HEK293T (cell line): ENCODE measurements at regions not wholly inside any gene's neighbourhood (a gene's known extent, or its start where the extent isn't known, plus 50 kb on each side); places are given as distances from the start of the nearest gene placed in this dataset.

Source experiments
- CTCF ChIA-PET: fragments of 350-600 bp; formaldehyde crosslinking; extraction: SDS; loops from one replicate; lab custom pipeline; 2021; ENCODE audit warnings: antibody characterized with exemption, inconsistent platforms; lab: Yijun Ruan, JAX
- POLR2A ChIA-PET: fragments of 350-600 bp; formaldehyde crosslinking; extraction: SDS; loops from one replicate; lab custom pipeline; 2020; ENCODE audit warnings: antibody characterized with exemption, inconsistent platforms; lab: Yijun Ruan, JAX
- DNase-seq: peaks from one replicate; pipeline ENCODE4 v3.0.0; 2012; ENCODE audit warnings: mixed read lengths; ENCODE audit errors: extremely low spot score
- ARNT ChIP-seq: fragments of 450-650 bp; IDR thresholded peaks from 2 replicates; pipeline ENCODE4 v1.6.1; 2017; ENCODE audit warnings: mild to moderate bottlenecking
- BHLHE40 ChIP-seq: fragments of 450-650 bp; IDR thresholded peaks from 2 replicates; pipeline ENCODE4 v1.6.1; 2016; ENCODE audit warnings: mild to moderate bottlenecking, moderate library complexity, borderline replicate concordance
- CTBP1 ChIP-seq: fragments of 450-650 bp; IDR thresholded peaks from 2 replicates; pipeline ENCODE4 v1.6.1; 2016; ENCODE audit warnings: borderline replicate concordance
- ELF4 ChIP-seq: fragments of 450-650 bp; IDR thresholded peaks from 2 replicates; pipeline ENCODE4 v1.6.1; 2017; ENCODE audit warnings: antibody characterized with exemption
- FOXA1 ChIP-seq: fragments of 450-650 bp; IDR thresholded peaks from 2 replicates; pipeline ENCODE4 v1.6.1; 2016; ENCODE audit warnings: mild to moderate bottlenecking
- FOXK2 ChIP-seq: fragments of 450-650 bp; IDR thresholded peaks from 2 replicates; pipeline ENCODE4 v1.6.1; 2016; ENCODE audit warnings: mild to moderate bottlenecking
- FOXM1 ChIP-seq: fragments of 450-650 bp; IDR thresholded peaks from 2 replicates; pipeline ENCODE4 v1.6.1; 2017; ENCODE audit warnings: mild to moderate bottlenecking, borderline replicate concordance
- HDGF ChIP-seq: fragments of 450-650 bp; IDR thresholded peaks from 2 replicates; pipeline ENCODE4 v1.6.1; 2017; ENCODE audit warnings: antibody characterized with exemption, borderline replicate concordance
- L3MBTL2 ChIP-seq: fragments of 450-650 bp; conservative IDR thresholded peaks from 2 replicates; pipeline ENCODE4 v1.6.1; 2016; ENCODE audit warnings: mild to moderate bottlenecking
- LEF1 ChIP-seq: fragments of 450-650 bp; IDR thresholded peaks from 2 replicates; pipeline ENCODE4 v1.6.1; 2017; ENCODE audit warnings: mild to moderate bottlenecking, borderline replicate concordance
- NFRKB ChIP-seq: fragments of 450-650 bp; IDR thresholded peaks from 2 replicates; pipeline ENCODE4 v1.6.1; 2016; ENCODE audit warnings: mild to moderate bottlenecking, moderate library complexity
- PKNOX1 ChIP-seq: fragments of 450-650 bp; IDR thresholded peaks from 2 replicates; pipeline ENCODE4 v1.6.1; 2016
- SP1 ChIP-seq: fragments of 450-650 bp; IDR thresholded peaks from 2 replicates; pipeline ENCODE4 v1.6.1; 2017
- SUZ12 ChIP-seq: fragments of 450-650 bp; IDR thresholded peaks from 2 replicates; pipeline ENCODE4 v1.6.1; 2016; ENCODE audit warnings: mild to moderate bottlenecking
- TARDBP ChIP-seq: fragments of 450-650 bp; IDR thresholded peaks from 2 replicates; pipeline ENCODE4 v1.6.1; 2016
- ZNF384 ChIP-seq: fragments of 450-650 bp; IDR thresholded peaks from 2 replicates; pipeline ENCODE4 v1.6.1; 2016

DNA sequence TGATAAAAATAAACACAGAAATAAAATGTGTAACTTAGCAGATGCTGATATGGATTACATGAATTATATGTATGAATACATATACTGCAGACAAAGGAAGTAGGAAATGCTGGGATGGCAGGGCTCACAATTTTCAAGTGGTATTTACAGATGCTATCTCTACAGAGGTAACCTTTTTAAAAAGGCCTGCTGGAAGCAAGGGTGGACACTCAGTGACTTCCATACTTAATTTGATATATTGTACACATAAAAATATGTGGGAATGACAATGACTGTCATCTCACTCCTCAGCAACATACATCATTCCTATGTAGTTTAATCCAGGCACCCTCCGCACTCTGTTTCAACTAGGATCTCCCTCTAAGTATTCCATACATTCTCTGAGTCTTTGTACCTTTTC lies 452.9 kb downstream of the DTHD1 start:
- TF ChIP-seq FOXA1 (no peak), ARNT (no peak), FOXM1 (no peak), HDGF (no peak), SUZ12 (no peak), CTBP1 (no peak), ZNF384 (no peak), SP1 (no peak), LEF1 (no peak), ELF4 (no peak), FOXK2 (no peak), TARDBP (no peak), L3MBTL2 (no peak), NFRKB (no peak), PKNOX1 (no peak), BHLHE40 (no peak)
- ChIA-PET POLR2A (no interaction called here), CTCF (no interaction called here)
- no peak for DNase-seq

- ChIA-PET POLR2A (no interaction called here), CTCF (no interaction called here)
Observed at GRCh38 chr4:36737691-36738090, 456.3 kb downstream of the DTHD1 start.

GRCh38 chr4:36740796-36741310 lies 459.4 kb downstream of the DTHD1 start:
- DNase-seq, result no peak
- POLR2A ChIA-PET, result no interaction called here
- no peak for TF ChIP-seq FOXK2
- no peak for TF ChIP-seq BHLHE40
- TF ChIP-seq ZNF384, result no peak
- TF ChIP-seq FOXA1, result no peak
- no peak for TF ChIP-seq CTBP1
- no peak for TF ChIP-seq FOXM1
- TF ChIP-seq SP1, result no peak
- CTCF ChIA-PET, result no interaction called here

More at GRCh38 chr4:36737691-36738090, 456.3 kb downstream of the DTHD1 start:
- no peak for TF ChIP-seq FOXK2
- no peak for TF ChIP-seq LEF1
- TF ChIP-seq SP1, result no peak
- no peak for TF ChIP-seq TARDBP
- no peak for TF ChIP-seq HDGF
- no peak for TF ChIP-seq CTBP1
- TF ChIP-seq ELF4, result no peak
- no peak for TF ChIP-seq L3MBTL2
- no peak for TF ChIP-seq ARNT
- no peak for TF ChIP-seq BHLHE40
- no peak for TF ChIP-seq PKNOX1
- TF ChIP-seq ZNF384, result no peak
- TF ChIP-seq NFRKB, result no peak
- TF ChIP-seq SUZ12, result no peak
- DNase-seq, result no peak

- POLR2A ChIA-PET, result no interaction called here
- no peak for DNase-seq
- CTCF ChIA-PET, result no interaction called here
- TF ChIP-seq TARDBP, result no peak
- no peak for TF ChIP-seq LEF1
- TF ChIP-seq HDGF, result no peak
- TF ChIP-seq ZNF384, result no peak
- TF ChIP-seq NFRKB, result no peak
- no peak for TF ChIP-seq PKNOX1
- TF ChIP-seq CTBP1, result no peak
- no peak for TF ChIP-seq ELF4
- no peak for TF ChIP-seq SUZ12
- TF ChIP-seq BHLHE40, result no peak
- TF ChIP-seq L3MBTL2, result no peak
- TF ChIP-seq FOXK2, result no peak
- TF ChIP-seq ARNT, result no peak
Observed at GRCh38 chr4:36747277-36748129, 466.1 kb downstream of the DTHD1 start.

- DNase-seq, result no peak
- TF ChIP-seq SUZ12 (no peak), LEF1 (no peak), ZNF384 (no peak), PKNOX1 (no peak), NFRKB (no peak), TARDBP (no peak), ELF4 (no peak), CTBP1 (no peak), HDGF (no peak), FOXK2 (no peak), L3MBTL2 (no peak)
- ChIA-PET CTCF (no interaction called here), POLR2A (no interaction called here)
Observed at GRCh38 chr4:36753048-36753447, 471.6 kb downstream of the DTHD1 start.
